Nephron progenitor cell (in vitro differentiated cells): ENCODE measurements at regions not wholly inside any gene's neighbourhood (a gene's known extent, or its start where the extent isn't known, plus 50 kb on each side); places are given as distances from the start of the nearest gene placed in this dataset.

Source experiments
- DNase-seq: peaks from one replicate; pipeline ENCODE4 v3.0.0; 2021
- H3K27ac Mint-ChIP-seq: 2 replicates; pipeline ENCODE4 v1.8.0; 2021; ENCODE audit warnings: mild to moderate bottlenecking, moderate library complexity, mixed read lengths
- H3K27me3 Mint-ChIP-seq: 2 replicates; pipeline ENCODE4 v1.8.0; 2021; ENCODE audit warnings: mild to moderate bottlenecking, low read depth, mixed read lengths; ENCODE audit not compliant: poor library complexity
- H3K36me3 Mint-ChIP-seq: 2 replicates; pipeline ENCODE4 v1.8.0; 2021; ENCODE audit warnings: low read depth, mixed read lengths
- H3K4me1 Mint-ChIP-seq: 2 replicates; pipeline ENCODE4 v1.8.0; 2021; ENCODE audit warnings: mixed read lengths
- H3K4me3 Mint-ChIP-seq: 2 replicates; pipeline ENCODE4 v1.8.0; 2021; ENCODE audit warnings: mild to moderate bottlenecking, moderate library complexity, mixed read lengths
- H3K9me3 Mint-ChIP-seq: 2 replicates; pipeline ENCODE4 v1.8.0; 2021; ENCODE audit warnings: mild to moderate bottlenecking, moderate library complexity, mixed read lengths
- CTCF ChIP-seq: fragments of 200-600 bp; sonication (generic); IDR thresholded peaks from 2 replicates; pipeline ENCODE4 v1.5.0; 2021; ENCODE audit warnings: antibody characterized with exemption

- TF ChIP-seq CTCF = no peak
- Mint-ChIP-seq H3K27ac (peak overlapping the region; percentile 64), H3K27me3 (peaks cover 5% of the 10 kb centered on the region), H3K4me3 (peak overlapping the region; percentile 55), H3K4me1 (peaks cover 83% of the 10 kb centered on the region), H3K36me3 (no peaks in the 10 kb centered on the region), H3K9me3 (no peaks in the 10 kb centered on the region)
- peak; percentile 17 for DNase-seq
Measured at GRCh38 chr9:20028192-20028848, 239.5 kb upstream of the SLC24A2 start.

- Mint-ChIP-seq H3K4me1 (peaks cover 63% of the 10 kb centered on the region), H3K27ac (peak overlapping the region; percentile 90), H3K4me3 (peak overlapping the region; percentile 21), H3K27me3 (no peaks in the 10 kb centered on the region), H3K9me3 (peaks cover 7% of the 10 kb centered on the region), H3K36me3 (no peaks in the 10 kb centered on the region)
- TF ChIP-seq CTCF = no peak
- DNase-seq = no peak
Measured at GRCh38 chr9:20023961-20024571, 235.2 kb upstream of the SLC24A2 start.

- Mint-ChIP-seq H3K27me3 (peaks cover 2% of the 10 kb centered on the region), H3K4me3 (peak overlapping the region; percentile 21), H3K27ac (peak overlapping the region; percentile 90), H3K36me3 (no peaks in the 10 kb centered on the region), H3K4me1 (peaks cover 56% of the 10 kb centered on the region), H3K9me3 (peaks cover 7% of the 10 kb centered on the region)
- DNase-seq = no peak
- no peak for TF ChIP-seq CTCF
Measured at GRCh38 chr9:20023210-20023905, 234.5 kb upstream of the SLC24A2 start.

- DNase-seq = no peak
- Mint-ChIP-seq H3K36me3 (no peaks in the 10 kb centered on the region), H3K27ac (peak overlapping the region; percentile 73), H3K4me1 (peaks cover 46% of the 10 kb centered on the region), H3K9me3 (peaks cover 7% of the 10 kb centered on the region), H3K4me3 (no peak overlapping the region), H3K27me3 (peaks cover 4% of the 10 kb centered on the region)
- no peak for TF ChIP-seq CTCF
Measured at GRCh38 chr9:20022410-20022809, 233.6 kb upstream of the SLC24A2 start.

- peaks cover 6% of the 10 kb centered on the region for H3K4me1 Mint-ChIP-seq
- peaks cover 24% of the 10 kb centered on the region for H3K36me3 Mint-ChIP-seq
- H3K27me3 Mint-ChIP-seq = peaks cover 4% of the 10 kb centered on the region
- no peak for TF ChIP-seq CTCF
- no peak overlapping the region for H3K27ac Mint-ChIP-seq
- H3K9me3 Mint-ChIP-seq = peaks cover 38% of the 10 kb centered on the region
- no peak for DNase-seq
- no peak overlapping the region for H3K4me3 Mint-ChIP-seq
Measured at GRCh38 chr9:20016611-20017010, 227.8 kb upstream of the SLC24A2 start.
